GM23338 (cell line): ENCODE measurements at regions not wholly inside any gene's neighbourhood (a gene's known extent, or its start where the extent isn't known, plus 50 kb on each side); places are given as distances from the start of the nearest gene placed in this dataset.

Experiments
- CREB1 ChIP-seq: fragments of 250-450 bp; sonication (Bioruptor Pico); IDR thresholded peaks from 2 replicates; pipeline ENCODE4 v1.5.0; 2020; ENCODE audit warnings: low read depth, mild to moderate bottlenecking, moderate library complexity
- EZH2 ChIP-seq: fragments of 200-600 bp; sonication (generic); IDR thresholded peaks from one replicate; pipeline ENCODE4 v1.8.0; 2017; ENCODE audit warnings: antibody characterized with exemption, mild to moderate bottlenecking, low read depth; ENCODE audit not compliant: unreplicated experiment
- EZH2phosphoT487 ChIP-seq: fragments of 200-600 bp; sonication (generic); IDR thresholded peaks from one replicate; pipeline ENCODE4 v1.8.1; 2018; ENCODE audit warnings: antibody characterized with exemption; ENCODE audit not compliant: unreplicated experiment
- JUNB ChIP-seq: IDR thresholded peaks from one replicate; pipeline ENCODE4 v1.6.1; 2016; ENCODE audit warnings: antibody characterized with exemption; ENCODE audit not compliant: unreplicated experiment
- NANOG ChIP-seq: IDR thresholded peaks from 2 replicates; pipeline ENCODE4 v1.6.1; 2016; ENCODE audit warnings: antibody characterized with exemption, borderline replicate concordance
- POLR2AphosphoS5 ChIP-seq: IDR thresholded peaks from 2 replicates; pipeline ENCODE4 v1.6.1; 2016; ENCODE audit warnings: antibody characterized with exemption, low read depth
- REST ChIP-seq: IDR thresholded peaks from one replicate; pipeline ENCODE4 v1.6.1; 2018; ENCODE audit warnings: antibody characterized with exemption; ENCODE audit not compliant: unreplicated experiment
- STAT1 ChIP-seq: IDR thresholded peaks from one replicate; pipeline ENCODE4 v1.6.1; 2016; ENCODE audit warnings: antibody characterized with exemption; ENCODE audit not compliant: unreplicated experiment
- ZNF114 ChIP-seq: fragments of 250-450 bp; sonication (Bioruptor Pico); IDR thresholded peaks from 2 replicates; pipeline ENCODE4 v1.5.0; 2020; ENCODE audit warnings: mild to moderate bottlenecking, moderate library complexity
- ZNF331 ChIP-seq: fragments of 250-450 bp; sonication (Bioruptor Pico); IDR thresholded peaks from 2 replicates; pipeline ENCODE4 v1.5.0; 2020; ENCODE audit warnings: low read depth, mild to moderate bottlenecking, moderate library complexity
- ZNF462 ChIP-seq: fragments of 250-450 bp; sonication (Bioruptor Pico); IDR thresholded peaks from 2 replicates; pipeline ENCODE4 v1.5.0; 2020; ENCODE audit warnings: mild to moderate bottlenecking, moderate library complexity
- TF ChIP-seq, protein P1 (sequence below), 2 experiments: fragments of 200-600 bp in 1 of 2; sonication (generic) in 1 of 2; conservative IDR thresholded peaks; 2 replicates each; pipeline versions ENCODE4 v1.5.1 to v1.6.1; 2016 to 2017; ENCODE audit warnings: antibody characterized with exemption in 2 of 2, low read depth in 2 of 2, mild to moderate bottlenecking in 2 of 2, moderate library complexity in 1 of 2
- TF ChIP-seq, protein P2 (sequence below): IDR thresholded peaks from 2 replicates; pipeline ENCODE4 v1.6.1; 2016; ENCODE audit warnings: antibody characterized with exemption

DNA sequence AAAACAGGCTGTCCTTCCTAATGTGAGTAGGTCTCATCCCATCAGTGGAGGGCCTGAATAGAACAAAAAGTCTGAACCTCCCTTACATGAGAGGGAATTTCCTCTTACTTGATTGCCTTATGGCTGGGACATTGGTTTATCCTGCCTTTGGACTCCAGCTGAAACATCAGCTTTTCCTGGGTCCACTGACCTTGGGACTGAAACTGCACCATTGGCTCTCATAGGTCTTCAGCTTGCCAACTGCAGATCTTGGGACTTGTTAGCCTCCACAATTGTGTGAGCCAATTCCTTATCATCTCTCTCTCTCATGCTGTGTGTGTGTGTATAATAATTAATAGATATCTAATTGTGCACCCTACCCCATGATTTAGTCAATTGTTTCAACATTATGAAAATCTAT, 375.3 kb upstream of the DDI1 start:
- TF ChIP-seq NANOG (no peak), EZH2 (no peak), POLR2AphosphoS5 (no peak), JUNB (no peak), REST (no peak), EZH2phosphoT487 (no peak), CREB1 (no peak), ZNF462 (CRISPR knock-in tag) (no peak), ZNF331 (CRISPR knock-in tag) (no peak), ZNF114 (no peak), STAT1 (no peak)
- TF ChIP-seq, protein P1, sequence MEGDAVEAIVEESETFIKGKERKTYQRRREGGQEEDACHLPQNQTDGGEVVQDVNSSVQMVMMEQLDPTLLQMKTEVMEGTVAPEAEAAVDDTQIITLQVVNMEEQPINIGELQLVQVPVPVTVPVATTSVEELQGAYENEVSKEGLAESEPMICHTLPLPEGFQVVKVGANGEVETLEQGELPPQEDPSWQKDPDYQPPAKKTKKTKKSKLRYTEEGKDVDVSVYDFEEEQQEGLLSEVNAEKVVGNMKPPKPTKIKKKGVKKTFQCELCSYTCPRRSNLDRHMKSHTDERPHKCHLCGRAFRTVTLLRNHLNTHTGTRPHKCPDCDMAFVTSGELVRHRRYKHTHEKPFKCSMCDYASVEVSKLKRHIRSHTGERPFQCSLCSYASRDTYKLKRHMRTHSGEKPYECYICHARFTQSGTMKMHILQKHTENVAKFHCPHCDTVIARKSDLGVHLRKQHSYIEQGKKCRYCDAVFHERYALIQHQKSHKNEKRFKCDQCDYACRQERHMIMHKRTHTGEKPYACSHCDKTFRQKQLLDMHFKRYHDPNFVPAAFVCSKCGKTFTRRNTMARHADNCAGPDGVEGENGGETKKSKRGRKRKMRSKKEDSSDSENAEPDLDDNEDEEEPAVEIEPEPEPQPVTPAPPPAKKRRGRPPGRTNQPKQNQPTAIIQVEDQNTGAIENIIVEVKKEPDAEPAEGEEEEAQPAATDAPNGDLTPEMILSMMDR (conservative IDR thresholded peaks at IDR 0.05; ENCODE audit: low read depth in 2 of 2) = no peak
- TF ChIP-seq, protein P2, sequence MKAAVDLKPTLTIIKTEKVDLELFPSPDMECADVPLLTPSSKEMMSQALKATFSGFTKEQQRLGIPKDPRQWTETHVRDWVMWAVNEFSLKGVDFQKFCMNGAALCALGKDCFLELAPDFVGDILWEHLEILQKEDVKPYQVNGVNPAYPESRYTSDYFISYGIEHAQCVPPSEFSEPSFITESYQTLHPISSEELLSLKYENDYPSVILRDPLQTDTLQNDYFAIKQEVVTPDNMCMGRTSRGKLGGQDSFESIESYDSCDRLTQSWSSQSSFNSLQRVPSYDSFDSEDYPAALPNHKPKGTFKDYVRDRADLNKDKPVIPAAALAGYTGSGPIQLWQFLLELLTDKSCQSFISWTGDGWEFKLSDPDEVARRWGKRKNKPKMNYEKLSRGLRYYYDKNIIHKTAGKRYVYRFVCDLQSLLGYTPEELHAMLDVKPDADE = no peak
